CD4-positive, alpha-beta T cell treated with Interleukin-12 subunit alpha and Interleukin-12 subunit beta, for 1 hour (primary cell): ENCODE measurements at regions not wholly inside any gene's neighbourhood (a gene's known extent, or its start where the extent isn't known, plus 50 kb on each side); places are given as distances from the start of the nearest gene placed in this dataset.

ENCODE experiments used
- DNase-seq: peaks from one replicate; pipeline ENCODE4 v3.0.0-alpha.2; 2020

- no peak for DNase-seq
These were observed 326.8 kb downstream of the ALG10 start for GRCh38 chr12:34348836-34349672.

- no peak for DNase-seq
These were observed 327.3 kb downstream of the ALG10 start for GRCh38 chr12:34349673-34349961.

DNA sequence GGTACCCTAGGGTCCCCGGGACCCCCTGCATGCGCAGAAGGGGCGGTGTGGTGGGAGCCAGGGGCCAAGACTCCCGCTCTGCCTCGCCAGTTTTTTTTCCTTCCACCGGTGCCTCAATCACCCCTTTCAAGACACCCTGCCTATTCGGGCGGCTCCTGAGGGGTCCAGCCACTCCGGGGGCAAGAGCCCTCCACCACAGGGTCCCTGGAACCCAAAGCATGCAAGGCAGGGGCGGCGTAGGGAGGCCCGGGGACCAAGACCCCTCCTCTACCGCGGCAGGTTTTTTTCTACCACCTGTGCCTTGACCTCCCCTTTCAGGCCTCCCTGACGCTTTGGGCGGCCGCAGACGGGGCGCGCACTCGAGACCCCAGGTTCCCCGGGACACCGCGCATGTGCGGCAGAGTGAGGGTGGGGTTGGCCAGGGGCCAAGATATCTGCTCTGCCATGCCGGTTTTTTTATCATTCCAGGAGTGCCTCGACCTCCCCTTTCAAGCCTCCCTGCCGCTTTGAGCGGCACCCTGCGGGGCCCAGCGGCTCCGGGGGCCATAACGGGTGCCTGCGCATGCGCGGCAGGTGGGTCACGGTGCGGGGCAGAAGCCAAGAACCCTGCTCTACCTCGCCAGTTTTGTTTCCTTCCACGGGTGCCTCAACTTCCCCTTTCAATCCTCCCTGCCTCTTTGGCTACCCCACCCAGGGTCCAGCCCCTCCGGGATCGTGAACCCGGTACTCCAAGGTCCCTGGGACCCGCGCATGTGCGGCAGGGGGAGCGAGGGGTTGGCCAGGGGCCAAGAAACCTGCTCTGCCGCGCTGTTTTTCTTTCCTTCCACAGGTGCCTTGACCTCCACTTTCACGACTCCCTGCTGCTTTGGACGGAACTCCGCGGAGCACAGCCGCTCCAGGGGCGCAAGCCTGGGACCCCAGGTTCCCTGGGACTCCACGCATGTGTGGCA, 328.1 kb downstream of the ALG10 start:
- DNase-seq, result no peak

- DNase-seq, result no peak
These were observed 329.8 kb downstream of the ALG10 start for GRCh38 chr12:34352098-34352497.

- DNase-seq, result no peak
These were observed 332.2 kb downstream of the ALG10 start for GRCh38 chr12:34354239-34355200.

GRCh38 chr12:34356233-34356987, 334.1 kb downstream of the ALG10 start:
- no peak for DNase-seq

- no peak for DNase-seq
These were observed 335.5 kb downstream of the ALG10 start for GRCh38 chr12:34357791-34358190.

- no peak for DNase-seq
These were observed 335.9 kb downstream of the ALG10 start for GRCh38 chr12:34358198-34358597.

GRCh38 chr12:34361721-34362316, 339.5 kb downstream of the ALG10 start:
- DNase-seq, result no peak

- no peak for DNase-seq
These were observed 340.9 kb downstream of the ALG10 start for GRCh38 chr12:34363050-34363673.

GRCh38 chr12:34368079-34368478, 345.8 kb downstream of the ALG10 start:
- DNase-seq, result no peak

- no peak for DNase-seq
These were observed 348.8 kb downstream of the ALG10 start for GRCh38 chr12:34371050-34371449.

- DNase-seq, result no peak
These were observed 349.7 kb downstream of the ALG10 start for GRCh38 chr12:34372003-34372402.

DNA sequence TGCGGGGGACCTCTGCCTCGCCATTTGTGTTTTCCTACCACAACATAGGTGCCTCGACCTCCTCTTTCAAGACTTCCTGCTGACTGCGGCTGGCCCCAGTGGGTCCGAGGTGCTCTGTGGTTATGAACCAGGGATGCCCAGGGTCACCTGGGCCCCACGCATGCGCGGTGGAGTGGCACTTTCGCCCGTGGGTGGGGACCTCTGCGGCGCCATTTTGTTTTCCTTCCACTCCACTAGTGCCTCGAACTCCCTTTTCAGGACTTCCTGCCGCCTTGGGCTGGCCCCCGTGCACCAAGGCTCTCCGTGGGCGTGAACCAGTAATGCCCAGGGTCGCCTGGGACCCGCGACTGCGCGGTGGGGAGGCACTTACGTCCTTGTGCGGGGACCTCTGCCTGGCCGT, 351.6 kb downstream of the ALG10 start:
- DNase-seq, result no peak

DNA sequence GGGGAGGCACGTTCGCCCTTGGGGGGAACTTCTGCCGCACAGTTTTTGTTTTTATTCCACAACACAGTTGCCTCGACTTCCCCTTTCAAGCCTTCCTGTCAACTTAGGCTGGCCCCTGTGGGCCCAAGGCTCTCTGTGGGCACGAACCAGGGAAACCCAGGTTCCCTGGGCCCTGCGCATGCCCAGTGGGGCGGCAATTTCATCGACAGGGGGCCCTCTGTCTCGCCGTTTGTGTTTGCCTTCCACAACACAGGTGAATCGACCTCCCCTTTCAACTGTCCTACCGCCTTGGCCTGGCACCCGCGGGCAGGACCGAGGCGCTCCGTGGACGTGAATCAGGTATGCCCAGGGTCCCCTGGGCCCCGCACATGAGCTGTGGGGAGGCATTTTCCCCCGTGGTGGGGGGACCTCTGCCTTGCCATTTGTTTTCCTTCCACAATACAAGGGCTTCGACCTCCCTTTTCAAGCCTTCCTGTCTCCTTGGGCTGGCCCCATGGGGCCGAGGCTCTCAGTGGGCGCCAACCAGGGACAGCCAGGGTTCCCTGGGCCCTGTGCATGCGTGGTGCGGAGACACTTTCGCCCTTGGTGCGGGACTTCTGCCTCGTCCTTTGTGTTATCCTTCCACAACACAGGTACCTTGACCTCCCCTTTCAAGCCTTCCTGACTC, 354.0 kb downstream of the ALG10 start:
- no peak for DNase-seq

DNA sequence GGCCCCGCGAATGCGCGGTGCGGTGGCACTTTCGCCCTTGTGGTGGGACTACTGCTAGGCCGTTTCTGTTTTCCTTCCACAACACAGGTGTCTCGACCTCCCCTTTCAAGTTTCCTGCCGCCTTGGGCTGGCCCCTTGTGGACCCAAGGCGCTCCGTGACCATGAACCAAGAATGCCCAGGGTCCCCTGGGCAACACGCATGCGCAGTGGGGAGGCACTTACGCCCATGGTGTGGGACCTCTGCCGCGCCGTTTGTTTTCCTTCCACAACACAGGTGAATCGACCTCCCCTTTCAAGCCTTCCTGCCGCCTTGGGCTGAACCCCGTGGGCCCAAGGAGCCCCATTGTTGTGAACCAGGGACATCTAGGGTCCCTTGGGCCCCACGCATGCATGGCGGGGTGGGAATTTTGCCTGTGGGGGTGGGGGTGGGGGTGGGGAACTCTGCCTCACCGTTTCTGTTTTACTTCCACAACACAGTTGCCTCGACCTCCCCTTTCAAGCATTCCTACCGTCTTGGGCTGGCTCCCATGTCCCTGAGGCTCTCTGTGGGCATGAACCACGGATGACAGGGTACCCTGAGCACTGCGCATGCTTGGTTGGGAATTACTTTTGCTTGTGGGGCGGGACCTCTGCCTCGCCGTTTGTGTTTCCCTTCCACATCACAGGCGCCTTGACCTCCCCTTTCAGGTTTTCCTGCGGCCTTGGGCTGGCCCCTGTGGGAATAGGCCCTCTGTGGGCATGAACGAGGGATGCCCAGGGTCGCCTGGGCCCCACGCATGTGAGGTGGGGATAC, 355.1 kb downstream of the ALG10 start:
- no peak for DNase-seq

- no peak for DNase-seq
These were observed 356.8 kb downstream of the ALG10 start for GRCh38 chr12:34379142-34379541.

GRCh38 chr12:34384693-34385092, 362.4 kb downstream of the ALG10 start:
- DNase-seq, result no peak

GRCh38 chr12:34386016-34386415, 363.7 kb downstream of the ALG10 start:
- no peak for DNase-seq
